HG03103 (cell line): ENCODE measurements at regions not wholly inside any gene's neighbourhood (a gene's known extent, or its start where the extent isn't known, plus 50 kb on each side); places are given as distances from the start of the nearest gene placed in this dataset.
A peak's percentile ranks its signal among the peaks of the same experiment; 100 is the strongest.

Experiments used
- ATAC-seq: cut with Tn5 transposase; IDR thresholded peaks from one replicate; pipeline ENCODE4 v1.9.1; 2021; ENCODE audit warnings: low read depth; ENCODE audit not compliant: unreplicated experiment

GRCh38 chr6:40728643-40729042 lies 141.5 kb upstream of the LRFN2 start:
- ATAC-seq: no peak

DNA sequence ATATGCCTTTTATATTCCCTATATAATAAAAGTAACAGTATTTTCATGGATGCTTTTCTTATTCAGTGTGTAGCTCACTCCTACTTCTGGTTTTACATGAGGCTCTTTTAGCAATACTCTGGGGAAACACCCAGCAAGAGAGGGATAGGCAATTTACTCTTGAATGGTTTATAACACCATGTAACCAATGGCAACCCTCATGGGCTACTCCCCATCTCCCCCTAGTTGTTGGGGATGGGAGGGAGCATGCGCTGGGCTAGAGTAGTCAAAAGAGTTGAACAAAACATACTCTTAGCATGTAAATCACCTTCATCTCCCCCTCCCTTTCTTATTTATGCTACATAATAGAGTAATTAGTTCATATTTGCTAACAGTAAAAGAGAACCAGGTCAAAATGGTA lies 140.1 kb upstream of the LRFN2 start:
- ATAC-seq: no peak

DNA sequence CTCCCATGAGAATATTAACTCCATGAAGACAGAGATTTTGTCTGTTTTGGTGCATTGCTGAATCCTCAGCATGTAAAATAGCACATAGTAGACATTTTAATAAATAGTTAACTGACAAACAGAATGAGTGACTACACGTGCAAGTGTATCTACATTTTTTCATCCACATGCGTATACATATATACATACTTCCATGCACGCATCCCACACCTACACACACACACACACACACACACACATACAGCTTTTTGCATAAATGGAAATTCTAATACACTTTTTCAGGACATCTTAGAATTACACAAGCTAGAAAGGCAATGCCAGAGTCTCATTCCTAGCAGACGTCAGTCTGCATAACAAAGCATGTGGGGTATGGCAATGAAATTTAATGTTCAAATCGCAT lies 139.7 kb upstream of the LRFN2 start:
- no peak for ATAC-seq

DNA sequence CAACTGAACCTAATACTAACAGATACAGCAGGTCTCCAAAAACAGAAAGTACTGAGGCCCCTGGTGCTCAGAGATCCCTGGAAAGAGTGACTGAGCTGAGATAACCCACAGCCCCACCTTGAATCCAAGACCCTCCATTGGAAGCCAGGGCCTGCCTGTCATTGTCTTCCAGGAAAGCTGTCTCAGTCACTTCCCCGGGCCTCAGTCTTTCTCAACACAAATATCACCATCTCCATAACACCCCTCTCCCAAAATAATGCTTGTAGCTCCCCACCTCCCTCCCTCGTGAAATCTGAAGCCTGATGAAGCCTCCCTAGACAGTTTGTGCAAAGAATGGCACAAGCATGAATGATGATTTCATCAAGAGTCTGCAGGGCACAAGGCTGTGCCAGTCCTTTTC lies 138.2 kb upstream of the LRFN2 start:
- ATAC-seq: no peak

- no peak for ATAC-seq
Measured at GRCh38 chr6:40724886-40725285, 137.7 kb upstream of the LRFN2 start.

DNA sequence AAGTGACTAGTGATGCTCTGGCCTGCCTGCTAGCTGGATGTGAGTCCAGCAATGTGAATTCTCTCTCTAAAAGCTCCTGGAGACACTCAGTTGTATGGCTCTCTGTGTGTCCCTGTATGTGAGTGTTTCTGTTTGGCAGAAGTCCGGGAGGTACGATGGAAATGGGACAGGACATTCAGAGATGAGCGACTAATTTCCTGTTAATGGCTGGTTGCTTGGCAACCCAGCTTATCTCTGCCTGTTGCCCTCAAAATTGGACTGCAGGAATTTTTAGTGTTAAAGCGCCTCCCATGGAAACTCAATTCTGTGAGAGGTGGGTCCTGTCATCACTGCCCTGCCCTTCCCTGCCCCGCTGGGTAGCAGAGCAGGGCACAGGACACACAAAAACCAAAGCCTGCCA lies 136.8 kb upstream of the LRFN2 start:
- no peak for ATAC-seq

DNA sequence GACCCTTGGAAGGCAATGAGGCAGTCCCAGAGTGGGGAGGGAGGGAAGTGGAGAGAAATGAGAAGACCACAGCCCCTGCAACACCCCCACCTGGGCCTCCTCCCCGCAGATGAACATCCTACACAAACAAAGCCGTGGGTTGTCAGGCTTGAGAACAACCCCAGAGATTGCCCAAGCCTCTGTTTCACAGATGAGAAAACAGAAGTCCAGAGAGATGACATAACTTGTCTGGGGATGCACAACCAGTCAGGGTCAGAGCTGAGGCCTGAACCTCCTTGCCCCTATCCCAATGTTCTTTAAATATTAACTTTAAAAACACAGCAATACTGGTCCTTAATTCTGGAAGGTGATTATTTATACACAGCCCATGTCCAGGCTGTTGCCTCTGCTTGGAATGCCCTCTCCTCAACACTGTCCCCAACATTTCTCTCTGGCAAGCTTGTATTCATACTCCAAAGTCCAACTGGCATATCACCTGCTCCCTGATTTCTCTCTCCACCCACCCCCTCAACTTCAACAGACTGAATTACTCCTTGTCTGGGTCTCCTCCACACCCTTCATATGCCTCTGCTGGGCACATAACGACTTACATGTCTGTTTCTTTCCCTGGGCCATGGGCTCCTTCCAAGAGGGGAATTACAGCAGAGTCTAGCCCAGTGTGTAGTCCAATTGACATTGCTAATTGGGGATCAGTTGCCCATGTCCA lies 135.5 kb upstream of the LRFN2 start:
- no peak for ATAC-seq

- ATAC-seq: no peak
Measured at GRCh38 chr6:40722091-40722490, 134.9 kb upstream of the LRFN2 start.

- no peak for ATAC-seq
Measured at GRCh38 chr6:40721271-40721952, 134.2 kb upstream of the LRFN2 start.

DNA sequence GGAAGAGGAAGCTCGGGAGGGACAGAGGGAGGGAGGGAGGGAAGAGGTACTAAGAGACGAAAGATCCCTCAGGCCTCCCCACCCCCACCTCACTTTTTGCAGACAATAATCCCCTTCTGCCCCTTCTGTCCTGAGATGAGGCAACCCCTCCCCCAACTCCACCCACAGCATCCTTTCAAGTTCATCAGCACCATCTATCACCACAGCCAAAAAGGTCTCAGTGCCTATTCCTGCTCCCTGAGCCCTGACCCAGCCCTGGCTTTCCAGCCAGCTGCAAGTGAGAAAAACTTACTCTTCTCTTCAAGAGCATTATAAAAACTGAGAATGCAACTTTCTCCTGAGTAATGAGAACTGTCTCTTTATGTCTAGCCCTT lies 133.2 kb upstream of the LRFN2 start:
- ATAC-seq: no peak

GRCh38 chr6:40719671-40720374 lies 132.7 kb upstream of the LRFN2 start:
- ATAC-seq: peak; percentile 75

GRCh38 chr6:40718401-40718800 lies 131.2 kb upstream of the LRFN2 start:
- no peak for ATAC-seq

DNA sequence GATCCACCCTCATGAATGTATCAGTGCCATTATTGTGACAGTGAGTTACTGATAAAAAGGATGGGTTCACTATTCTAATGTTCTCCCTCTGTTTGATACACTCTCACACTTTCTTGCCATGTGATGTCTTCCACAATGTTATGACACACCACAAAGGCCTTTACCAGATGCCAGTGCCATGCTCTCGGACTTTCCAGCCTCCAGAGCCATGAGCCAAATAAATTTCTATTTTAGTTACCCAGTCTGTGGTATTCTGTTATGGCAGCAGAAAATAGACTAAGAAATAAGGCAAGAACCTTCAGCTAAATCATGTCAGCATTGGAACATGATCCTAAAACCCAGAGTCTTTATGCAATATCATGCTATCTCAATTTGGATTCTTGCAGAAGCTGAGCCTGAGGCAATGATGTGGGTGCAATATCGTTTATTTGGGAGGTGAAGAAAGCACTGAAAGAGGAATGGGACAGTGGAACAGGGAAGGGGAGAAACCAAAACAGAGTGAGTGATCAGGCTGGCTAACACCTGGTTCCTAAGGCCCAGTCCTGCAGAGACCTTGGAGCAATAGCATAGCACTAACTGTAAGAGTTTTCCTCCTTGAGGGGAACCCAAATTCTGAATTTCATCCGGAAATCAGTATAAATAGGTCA lies 130.4 kb upstream of the LRFN2 start:
- ATAC-seq: no peak

GRCh38 chr6:40715570-40716403 lies 128.6 kb upstream of the LRFN2 start:
- ATAC-seq: no peak

DNA sequence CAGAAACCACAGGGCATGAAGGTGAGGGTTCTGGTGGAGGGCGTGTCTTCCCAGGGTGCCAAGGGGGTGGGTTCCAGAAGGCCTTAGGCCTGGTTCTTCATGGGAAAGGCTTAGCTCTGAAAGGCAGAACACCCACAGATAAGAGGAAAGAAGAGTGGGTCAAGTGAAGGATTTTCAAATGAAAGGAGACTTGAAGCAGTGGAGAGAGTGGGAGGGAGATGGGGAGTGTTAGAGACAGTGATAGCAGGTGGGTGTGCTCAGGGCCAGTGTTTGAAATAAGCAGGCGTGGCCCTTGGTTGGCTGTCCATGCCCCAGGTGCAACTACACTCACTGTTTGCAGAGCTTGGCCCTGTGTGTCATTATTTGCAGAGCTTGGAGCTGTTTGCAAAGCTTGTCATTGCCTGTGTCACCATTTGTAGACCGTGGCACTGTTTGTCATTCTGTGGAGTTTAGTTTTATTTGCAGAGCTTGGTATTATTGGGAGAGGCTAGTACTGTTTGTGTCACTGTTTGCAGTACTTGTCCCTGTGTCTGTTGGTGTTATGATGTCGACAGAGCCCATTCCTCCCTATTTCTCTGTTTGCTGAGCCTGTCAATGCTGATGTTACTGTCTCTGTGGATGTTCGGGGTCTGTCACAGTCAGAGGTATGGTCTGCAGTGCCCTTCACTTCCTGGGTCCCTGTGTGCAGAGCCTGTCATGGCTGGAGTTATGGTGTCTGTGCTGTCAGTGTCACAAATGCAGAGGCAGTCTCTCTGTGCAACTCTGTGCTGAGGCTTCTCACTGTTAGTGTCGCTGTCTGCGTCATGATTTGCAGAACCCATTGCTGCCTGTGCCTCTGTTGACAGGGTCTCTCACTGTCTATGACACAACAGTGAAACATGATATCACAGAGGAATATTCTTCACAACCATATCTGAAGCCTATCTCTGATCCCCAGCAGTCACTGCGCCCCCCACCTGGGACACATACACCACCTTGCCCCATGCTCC lies 127.7 kb upstream of the LRFN2 start:
- ATAC-seq: no peak

- no peak for ATAC-seq
Measured at GRCh38 chr6:40714143-40714542, 127.0 kb upstream of the LRFN2 start.

GRCh38 chr6:40713002-40713719 lies 126.0 kb upstream of the LRFN2 start:
- ATAC-seq: no peak

GRCh38 chr6:40710626-40711330 lies 123.6 kb upstream of the LRFN2 start:
- no peak for ATAC-seq
